Neural cell (in vitro differentiated cells): ENCODE measurements at regions not wholly inside any gene's neighbourhood (a gene's known extent, or its start where the extent isn't known, plus 50 kb on each side); places are given as distances from the start of the nearest gene placed in this dataset.

Source experiments
- H2AFZ ChIP-seq: fragments of 200-600, 300-800 bp; sonication (generic), shearing (Covaris generic); 2 replicates; pipeline ENCODE4 v1.6.0; 2014; ENCODE audit warnings: low read depth, mild to moderate bottlenecking, antibody characterized with exemption, low read length, moderate library complexity
- H3F3A ChIP-seq: fragments of 200-600 bp; shearing (Covaris generic); 2 replicates; pipeline ENCODE4 v1.6.1; 2016; ENCODE audit warnings: mild to moderate bottlenecking, moderate library complexity, mixed read lengths, antibody characterized with exemption, low read length; ENCODE audit not compliant: insufficient read depth, poor library complexity, severe bottlenecking
- H3K27ac ChIP-seq: fragments of 200-600, 300-800 bp; sonication (generic), shearing (Covaris generic); 2 replicates; pipeline ENCODE4 v1.5.1; 2014; ENCODE audit warnings: mild to moderate bottlenecking, low read length, moderate library complexity
- H3K27me3 ChIP-seq: fragments of 300-800, 200-600 bp; sonication (generic), shearing (Covaris generic); 2 replicates; pipeline ENCODE4 v1.6.0; 2014; ENCODE audit warnings: mild to moderate bottlenecking, low read depth, low read length, moderate library complexity; ENCODE audit not compliant: insufficient read depth
- H3K36me3 ChIP-seq: fragments of 300-800, 200-600 bp; sonication (generic), shearing (Covaris generic); 2 replicates; pipeline ENCODE4 v1.5.1; 2014; ENCODE audit warnings: mild to moderate bottlenecking, antibody characterized with exemption, low read length, moderate library complexity; ENCODE audit not compliant: insufficient read depth
- H3K4me2 ChIP-seq: fragments of 300-800, 200-600 bp; sonication (generic), shearing (Covaris generic); 2 replicates; pipeline ENCODE4 v1.6.0; 2014; ENCODE audit warnings: mild to moderate bottlenecking, low read length
- H3K4me3 ChIP-seq: fragments of 300-800, 200-600 bp; sonication (generic), shearing (Covaris generic); 2 replicates; pipeline ENCODE4 v1.5.1; 2014; ENCODE audit warnings: mild to moderate bottlenecking, low read length, moderate library complexity
- H3K79me2 ChIP-seq: fragments of 200-600 bp; shearing (Covaris generic); replicated peaks from 2 replicates; pipeline ENCODE4 v1.6.0; 2014; ENCODE audit warnings: mild to moderate bottlenecking, low read length, moderate library complexity; ENCODE audit not compliant: insufficient read depth
- H3K9ac ChIP-seq: fragments of 300-800, 200-600 bp; sonication (generic), shearing (Covaris generic); 2 replicates; pipeline ENCODE4 v1.6.1; 2016; ENCODE audit warnings: mild to moderate bottlenecking, low read length, mixed read lengths
- H3K9me2 ChIP-seq: fragments of 200-600 bp; shearing (Covaris generic); 2 replicates; pipeline ENCODE4 v1.6.1; 2016; ENCODE audit warnings: mild to moderate bottlenecking, low read length, mixed read lengths; ENCODE audit not compliant: insufficient read depth
- H3K9me3 ChIP-seq: fragments of 200-600, 300-800 bp; sonication (generic), shearing (Covaris generic); 2 replicates; pipeline ENCODE4 v1.6.1; 2016; ENCODE audit warnings: mild to moderate bottlenecking, mixed run types, low read length, moderate library complexity, mixed read lengths
- H4K20me1 ChIP-seq: fragments of 200-600 bp; shearing (Covaris generic); 2 replicates; pipeline ENCODE4 v1.6.1; 2016; ENCODE audit warnings: mild to moderate bottlenecking, mixed run types; ENCODE audit not compliant: insufficient read depth
- CTCF ChIP-seq: fragments of 450-650 bp; IDR thresholded peaks from 2 replicates; pipeline ENCODE4 v1.5.1; 2014; ENCODE audit warnings: antibody characterized with exemption, mild to moderate bottlenecking, moderate library complexity; ENCODE audit not compliant: poor library complexity, severe bottlenecking
- EP300 ChIP-seq: fragments of 450-650 bp; conservative IDR thresholded peaks from 2 replicates; pipeline ENCODE4 v1.6.1; 2014; ENCODE audit warnings: antibody characterized with exemption, mild to moderate bottlenecking, moderate library complexity; ENCODE audit not compliant: poor library complexity, severe bottlenecking
- EZH2 ChIP-seq: fragments of 200-600, 300-800 bp; shearing (Covaris generic), sonication (generic); IDR thresholded peaks from 2 replicates; pipeline ENCODE4 v1.6.1; 2014; ENCODE audit warnings: antibody characterized with exemption, low read length, borderline replicate concordance, mild to moderate bottlenecking; ENCODE audit not compliant: insufficient read depth, poor library complexity, severe bottlenecking
- MXI1 ChIP-seq: fragments of 450-650 bp; conservative IDR thresholded peaks from 2 replicates; pipeline ENCODE4 v1.6.1; 2014; ENCODE audit warnings: antibody characterized with exemption, mild to moderate bottlenecking; ENCODE audit not compliant: poor library complexity, severe bottlenecking
- POLR2AphosphoS5 ChIP-seq: IDR thresholded peaks from 2 replicates; pipeline ENCODE4 v1.6.1; 2012
- RAD21 ChIP-seq: fragments of 450-650 bp; conservative IDR thresholded peaks from 2 replicates; pipeline ENCODE4 v1.6.1; 2014; ENCODE audit warnings: antibody characterized with exemption, mild to moderate bottlenecking, moderate library complexity
- REST ChIP-seq: IDR thresholded peaks from 2 replicates; pipeline ENCODE4 v1.6.1; 2012; ENCODE audit warnings: borderline replicate concordance
- SMC3 ChIP-seq: fragments of 450-650 bp; conservative IDR thresholded peaks from 2 replicates; pipeline ENCODE4 v1.6.1; 2014; ENCODE audit warnings: antibody characterized with exemption, mild to moderate bottlenecking, moderate library complexity; ENCODE audit not compliant: poor library complexity
- TAF1 ChIP-seq: IDR thresholded peaks from 2 replicates; pipeline ENCODE4 v1.6.1; 2012; ENCODE audit warnings: low read depth

DNA sequence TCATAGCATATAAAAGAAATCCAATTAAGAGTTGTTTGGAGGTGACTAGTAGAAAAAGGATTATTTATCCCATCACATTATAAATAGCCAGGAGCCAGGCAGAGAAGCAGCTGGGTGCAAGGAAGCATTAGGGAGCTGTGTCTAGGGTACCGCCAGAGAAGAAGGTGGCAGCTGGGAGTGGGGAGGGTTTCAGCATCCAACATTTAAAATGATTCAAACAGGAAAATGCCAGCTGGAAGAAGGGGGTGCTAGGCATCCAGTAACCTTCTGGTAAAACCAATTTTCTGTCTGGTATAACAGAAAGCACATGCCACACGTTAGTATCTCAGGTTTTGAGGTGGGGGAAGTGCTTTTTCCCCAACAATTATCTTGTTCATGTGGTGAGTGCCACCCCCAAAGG is 452.4 kb downstream of the ZEB2 start:
- no peak overlapping the region for H3K4me2 ChIP-seq

GRCh38 chr2:144063602-144064001 is 456.3 kb downstream of the ZEB2 start:
- Histone ChIP-seq H3F3A (no peaks in the 10 kb centered on the region), H4K20me1 (no peaks in the 10 kb centered on the region), H3K9ac (no peak overlapping the region), H3K9me2 (no peaks in the 10 kb centered on the region), H3K79me2 (no peaks in the 10 kb centered on the region), H3K27ac (no peak overlapping the region), H3K4me2 (no peak overlapping the region), H3K27me3 (no peaks in the 10 kb centered on the region), H3K36me3 (no peaks in the 10 kb centered on the region), H3K4me3 (no peak overlapping the region), H2AFZ (no peak overlapping the region), H3K9me3 (no peaks in the 10 kb centered on the region)
- TF ChIP-seq POLR2AphosphoS5 (no peak), CTCF (no peak), EZH2 (no peak), MXI1 (no peak), REST (no peak), EP300 (no peak), RAD21 (no peak)

More for the DNA sequence above, 452.4 kb downstream of the ZEB2 start:
- H3K4me3 ChIP-seq: no peak overlapping the region
- H2AFZ ChIP-seq: no peak overlapping the region
- no peaks in the 10 kb centered on the region for H3K27me3 ChIP-seq
- H3K9me3 ChIP-seq: no peaks in the 10 kb centered on the region
- no peaks in the 10 kb centered on the region for H3K79me2 ChIP-seq
- no peaks in the 10 kb centered on the region for H3K9me2 ChIP-seq
- H3K9ac ChIP-seq: no peak overlapping the region
- H3F3A ChIP-seq: no peaks in the 10 kb centered on the region
- no peaks in the 10 kb centered on the region for H4K20me1 ChIP-seq
- no peak overlapping the region for H3K27ac ChIP-seq
- no peak for TF ChIP-seq REST
- TF ChIP-seq EZH2: no peak
- TF ChIP-seq POLR2AphosphoS5: no peak
- TF ChIP-seq RAD21: no peak
- TF ChIP-seq MXI1: no peak
- TF ChIP-seq EP300: no peak
- TF ChIP-seq TAF1: no peak
- no peak for TF ChIP-seq SMC3
- no peak for TF ChIP-seq CTCF
- H3K36me3 ChIP-seq: no peaks in the 10 kb centered on the region
